Stomach (tissue), 8 donors: ENCODE measurements at regions not wholly inside any gene's neighbourhood (a gene's known extent, or its start where the extent isn't known, plus 50 kb on each side); places are given as distances from the start of the nearest gene placed in this dataset.

Source experiments
- DNase-seq, 2 donors: peaks; one replicate each; pipeline versions ENCODE4 v3.0.0 to v3.0.0-alpha.2; 2013 to 2019
- H3K27ac ChIP-seq, 5 donors: fragments of 200-600 bp in 4 of 5; sonication (generic) in 4 of 5; one replicate each; pipeline ENCODE4 v1.5.1; 2013 to 2019; ENCODE audit warnings: mild to moderate bottlenecking in 1 of 5, moderate library complexity in 1 of 5
- H3K27me3 ChIP-seq, 3 donors: fragments of 200-600 bp; sonication (generic); one replicate each; pipeline ENCODE4 v1.5.1; 2017 to 2019; ENCODE audit warnings: mixed run types in 1 of 3
- H3K36me3 ChIP-seq, 4 donors: fragments of 200-600 bp; sonication (generic); 1 replicate in 3 of 4; 2 replicates in 1 of 4; pipeline ENCODE4 v1.5.1; 2016 to 2019
- H3K4me1 ChIP-seq, 4 donors: fragments of 200-600 bp; sonication (generic); one replicate each; pipeline ENCODE4 v1.5.1; 2016 to 2019
- H3K4me3 ChIP-seq, 4 donors: fragments of 200-600 bp; sonication (generic) in 3 of 4; one replicate each; pipeline ENCODE4 v1.5.1; 2016 to 2019; ENCODE audit warnings: mild to moderate bottlenecking in 1 of 4
- H3K9me3 ChIP-seq, 4 donors: fragments of 200-600 bp; sonication (generic); one replicate each; pipeline ENCODE4 v1.5.1; 2016 to 2019
- CTCF ChIP-seq, 7 experiments: fragments of 450-650 bp in 4 of 7; fragments of 200-600 bp in 3 of 7; sonication (generic) in 3 of 7; IDR thresholded peaks; one replicate each; pipeline ENCODE4 v1.5.1; 2016 to 2019; ENCODE audit warnings: antibody characterized with exemption in 7 of 7, control low read depth in 2 of 7, mild to moderate bottlenecking in 1 of 7
- EP300 ChIP-seq: sonication (generic); formaldehyde crosslinking; IDR thresholded peaks from one replicate; pipeline ENCODE4 v1.6.1; 2017; ENCODE audit warnings: antibody characterized with exemption
- POLR2A ChIP-seq, 4 donors: fragments of 450-650 bp; IDR thresholded peaks; one replicate each; pipeline ENCODE4 v1.6.1; 2016; ENCODE audit warnings: antibody characterized with exemption in 4 of 4, control low read depth in 2 of 4, mild to moderate bottlenecking in 1 of 4, moderate library complexity in 1 of 4
- POLR2AphosphoS5 ChIP-seq, 3 donors: sonication (generic); formaldehyde crosslinking; IDR thresholded peaks; one replicate each; pipeline ENCODE4 v1.6.1; 2016; ENCODE audit warnings: antibody characterized with exemption in 3 of 3
- WGBS, 5 donors: extraction: QIAGEN DNeasy Blood & Tissue Kit in 3 of 5; methylation state at CpG; one replicate each; pipeline versions ENCODE4 v1.1.5 to v1.1.7; 2013 to 2018; 5-methylcytosine and 5-hydroxymethylcytosine counted together
- intact Hi-C: fragments of 100-400 bp; cut with DNase I; formaldehyde crosslinking; loops from one replicate; pipeline ENCODE4 v1.15.1; 2023; ENCODE audit warnings: low total_unique reads
- donor health status: healthy with polysubstance abuse.
- donor health status: Bipolar disorder and iron deficiency.
- donor health status: healthy.

GRCh38 chr14:32019276-32019675, 57.8 kb upstream of the ARHGAP5 start:
- Histone ChIP-seq H3K27me3 (no peaks in the 10 kb centered on the region), H3K4me1 (peaks cover 0 to 19% (median 0%) of the 10 kb centered on the region in 4 donors), H3K4me3 (no peak overlapping the region), H3K9me3 (no peaks in the 10 kb centered on the region), H3K36me3 (no peaks in the 10 kb centered on the region), H3K27ac (peak overlapping the region in 2 of 5 donors; percentile 28 to 58)
- peak in 1 of 2 donors; percentile 23 for DNase-seq
- intact Hi-C loops: no loop called here
- WGBS, 5 donors: 58 to 67% (median 61%) methylated on average over 7 of the region's 7 CpGs
- no peak for TF ChIP-seq EP300
- no peak for TF ChIP-seq CTCF (IDR thresholded peaks at IDR 0.05)
- TF ChIP-seq POLR2A (IDR thresholded peaks at IDR 0.05): no peak
- TF ChIP-seq POLR2AphosphoS5 (IDR thresholded peaks at IDR 0.05): no peak

GRCh38 chr14:32020882-32021281, 56.2 kb upstream of the ARHGAP5 start:
- no peaks in the 10 kb centered on the region for H3K27me3 ChIP-seq
- no peak overlapping the region for H3K27ac ChIP-seq
- TF ChIP-seq POLR2A (IDR thresholded peaks at IDR 0.05) (no peak), EP300 (no peak), POLR2AphosphoS5 (IDR thresholded peaks at IDR 0.05) (no peak), CTCF (IDR thresholded peaks at IDR 0.05) (no peak)
- WGBS, 5 donors: 66 to 80% (median 74%) methylated on average over 4 of the region's 4 CpGs
- no peak for DNase-seq
- H3K4me1 ChIP-seq: peaks cover 0 to 19% (median 0%) of the 10 kb centered on the region in 4 donors
- H3K9me3 ChIP-seq: no peaks in the 10 kb centered on the region
- H3K4me3 ChIP-seq: no peak overlapping the region
- H3K36me3 ChIP-seq: no peaks in the 10 kb centered on the region
- intact Hi-C loops: no loop called here

GRCh38 chr14:32021341-32021740, 55.8 kb upstream of the ARHGAP5 start:
- intact Hi-C loops: no loop called here
- Histone ChIP-seq H3K9me3 (no peaks in the 10 kb centered on the region), H3K4me3 (no peak overlapping the region), H3K36me3 (no peaks in the 10 kb centered on the region), H3K4me1 (peaks cover 0 to 19% (median 0%) of the 10 kb centered on the region in 4 donors), H3K27me3 (no peaks in the 10 kb centered on the region), H3K27ac (no peak overlapping the region)
- WGBS, 5 donors: 73 to 83% (median 79%) methylated on average over 3 of the region's 3 CpGs
- DNase-seq: no peak
- TF ChIP-seq CTCF (IDR thresholded peaks at IDR 0.05) (no peak), POLR2A (IDR thresholded peaks at IDR 0.05) (no peak), EP300 (no peak), POLR2AphosphoS5 (IDR thresholded peaks at IDR 0.05) (no peak)

GRCh38 chr14:32022525-32022924, 54.6 kb upstream of the ARHGAP5 start:
- Histone ChIP-seq H3K4me1 (peaks cover 0 to 19% (median 0%) of the 10 kb centered on the region in 4 donors), H3K36me3 (no peaks in the 10 kb centered on the region), H3K27me3 (no peaks in the 10 kb centered on the region), H3K9me3 (no peaks in the 10 kb centered on the region), H3K27ac (no peak overlapping the region), H3K4me3 (no peak overlapping the region)
- intact Hi-C loops: no loop called here
- no peak for DNase-seq
- TF ChIP-seq EP300 (no peak), POLR2A (IDR thresholded peaks at IDR 0.05) (no peak), POLR2AphosphoS5 (IDR thresholded peaks at IDR 0.05) (no peak), CTCF (IDR thresholded peaks at IDR 0.05) (no peak)
- 92 to 99% (median 95%) methylated on average over 4 of the region's 4 CpGs for WGBS, 5 donors
